ENCODE measurements at regions not wholly inside any gene's neighbourhood (a gene's known extent, or its start where the extent isn't known, plus 50 kb on each side); places are given as distances from the start of the nearest gene placed in this dataset.

- no peak for TF ChIP-seq CTCF (IDR thresholded peaks at IDR 0.05; ENCODE audit: insufficient read depth, low read depth, low read length)
- TF ChIP-seq EZH2 (IDR thresholded peaks at IDR 0.05; ENCODE audit: insufficient read depth, low read length) = no peak
These were observed 192.1 kb downstream of the DUSP10 start for GRCh38 chr1:221549815-221550214.

Data from astrocyte (in vitro differentiated cells and primary cell).